GM18951 (cell line): ENCODE measurements at regions not wholly inside any gene's neighbourhood (a gene's known extent, or its start where the extent isn't known, plus 50 kb on each side); places are given as distances from the start of the nearest gene placed in this dataset.
"Not testable (repeated sequence)": the region's sequence is repeated elsewhere in the genome, so short reads cannot be mapped to it uniquely, and the experiment has no call there.

Experiments used
- POLR2A ChIP-seq: IDR thresholded peaks from 4 replicates; pipeline ENCODE4 v1.6.1; 2011; ENCODE audit warnings: mild to moderate bottlenecking; ENCODE audit not compliant: insufficient read length, insufficient read depth; ENCODE audit errors: extremely low read depth
- in situ Hi-C: fragments of 300-500 bp; cut with MboI; formaldehyde crosslinking; loops from one replicate; pipeline ENCODE4 v1.12.0; 2022; ENCODE audit warnings: low sequenced_read_pairs, mixed read lengths, inconsistent platforms; ENCODE audit not compliant: unreplicated experiment

DNA sequence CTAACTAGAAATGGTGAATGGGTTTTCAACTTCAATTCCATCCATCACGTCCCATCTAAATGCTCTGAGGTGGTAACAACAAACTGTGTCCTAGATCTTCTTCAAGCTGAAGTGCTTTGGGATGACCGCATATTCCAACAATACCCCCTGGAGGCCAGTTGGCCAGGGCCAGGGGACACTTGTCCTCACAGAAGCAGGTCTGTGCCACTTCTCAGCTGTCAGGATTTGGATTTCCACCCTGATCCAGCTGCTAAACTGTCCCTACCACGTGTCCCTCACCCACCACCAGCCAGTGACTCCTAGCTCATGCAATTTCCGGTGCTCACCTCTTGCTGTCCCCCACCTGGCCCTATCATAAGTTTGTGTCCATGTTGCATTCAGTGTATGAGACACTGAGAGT lies 633.0 kb downstream of the PRIM2 start:
- in situ Hi-C loops, result not testable (repeated sequence)

DNA sequence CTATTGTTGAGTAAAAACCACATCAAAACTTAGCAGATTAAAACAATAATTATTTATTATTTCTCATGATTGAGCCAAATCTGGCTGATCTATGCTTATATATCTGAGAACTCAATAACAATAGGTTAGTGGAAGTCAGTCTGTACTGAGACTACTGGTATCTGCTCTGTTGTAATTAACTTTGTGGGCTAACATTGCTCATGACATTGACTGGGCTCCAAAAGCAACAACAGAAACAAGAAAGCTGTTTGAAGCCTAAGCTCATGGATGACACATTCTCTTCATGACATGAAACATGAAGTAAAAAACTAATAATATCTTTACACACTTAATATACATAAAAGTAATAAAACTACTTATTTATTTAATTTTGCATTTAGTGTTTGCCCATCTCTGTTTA lies 649.3 kb downstream of the PRIM2 start:
- in situ Hi-C loops, result not testable (repeated sequence)

DNA sequence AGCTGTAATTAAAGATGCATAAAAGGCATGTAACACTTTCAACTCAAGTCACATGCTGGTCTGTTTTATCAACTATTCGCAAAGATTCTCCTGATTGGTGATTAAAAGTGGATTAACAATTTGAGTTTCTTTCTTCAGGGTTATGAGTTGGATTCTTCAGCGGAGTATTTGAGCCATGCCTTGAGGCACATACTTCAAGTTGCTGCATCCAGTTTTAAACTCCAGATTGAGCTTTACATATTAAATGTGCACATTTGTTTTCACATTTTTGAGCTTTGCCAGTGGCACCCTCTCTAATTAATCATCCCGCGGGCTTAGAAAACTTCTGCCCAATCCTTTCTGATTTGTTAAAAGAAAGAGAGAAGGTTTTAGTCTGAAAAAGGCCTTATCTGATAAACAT lies 654.5 kb downstream of the PRIM2 start:
- in situ Hi-C loops, result not testable (repeated sequence)

DNA sequence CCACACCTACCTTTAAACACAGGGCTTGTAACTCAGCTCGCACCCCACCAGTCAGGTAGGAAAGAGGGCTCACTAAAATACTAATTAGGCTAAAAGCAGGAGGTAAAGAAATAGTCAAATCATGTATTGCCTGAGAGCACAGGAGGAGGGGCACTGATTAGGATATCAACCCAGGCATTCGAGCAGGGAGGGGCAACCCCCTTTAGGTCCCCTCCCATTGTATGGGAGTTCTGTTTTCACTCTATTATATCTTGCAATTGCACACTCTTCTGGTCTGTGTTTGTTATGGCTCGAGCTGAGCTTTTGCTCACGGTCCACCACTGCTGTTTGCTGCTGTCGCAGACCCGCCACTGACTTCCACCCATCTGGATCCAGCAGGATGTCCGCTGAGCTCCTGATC lies 657.2 kb downstream of the PRIM2 start:
- no peak for TF ChIP-seq POLR2A
- in situ Hi-C loops, result no loop called here

DNA sequence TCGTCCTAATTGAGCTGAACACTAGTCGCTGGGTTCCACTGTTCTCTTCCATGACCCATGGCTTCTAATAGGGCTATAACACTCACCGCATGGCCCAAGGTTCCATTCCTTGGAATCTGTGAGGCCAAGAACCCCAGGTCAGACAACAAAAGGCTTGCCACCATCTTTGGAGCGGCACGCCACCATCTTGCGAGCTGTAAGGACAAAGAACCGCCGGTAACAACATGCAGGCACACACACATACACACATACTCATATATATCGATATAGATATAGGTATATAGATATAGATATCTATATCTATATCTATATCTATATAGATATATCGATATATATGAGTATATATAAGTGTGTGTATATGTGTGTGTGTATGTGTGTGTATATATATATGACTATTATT lies 657.7 kb downstream of the PRIM2 start:
- in situ Hi-C loops, result not testable (repeated sequence)

DNA sequence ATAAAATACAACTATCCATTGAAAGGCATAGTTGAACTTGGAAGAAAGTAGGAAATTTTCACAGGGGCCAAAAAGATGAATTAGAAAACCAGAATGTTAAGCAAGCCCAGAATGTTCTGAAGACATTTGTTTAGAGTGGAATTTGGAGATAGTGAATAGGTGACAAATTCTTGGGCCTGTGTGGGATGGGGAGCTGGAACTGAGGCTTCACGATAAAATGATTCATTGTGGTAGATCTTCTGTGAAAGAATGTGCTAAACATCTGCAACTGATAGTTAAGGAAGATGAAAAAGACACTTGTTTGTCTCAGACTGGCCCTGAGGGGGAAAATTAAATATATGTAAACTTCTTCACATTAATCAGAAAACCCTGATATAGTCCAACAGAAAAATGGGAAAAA lies 658.9 kb downstream of the PRIM2 start:
- in situ Hi-C loops, result not testable (repeated sequence)

DNA sequence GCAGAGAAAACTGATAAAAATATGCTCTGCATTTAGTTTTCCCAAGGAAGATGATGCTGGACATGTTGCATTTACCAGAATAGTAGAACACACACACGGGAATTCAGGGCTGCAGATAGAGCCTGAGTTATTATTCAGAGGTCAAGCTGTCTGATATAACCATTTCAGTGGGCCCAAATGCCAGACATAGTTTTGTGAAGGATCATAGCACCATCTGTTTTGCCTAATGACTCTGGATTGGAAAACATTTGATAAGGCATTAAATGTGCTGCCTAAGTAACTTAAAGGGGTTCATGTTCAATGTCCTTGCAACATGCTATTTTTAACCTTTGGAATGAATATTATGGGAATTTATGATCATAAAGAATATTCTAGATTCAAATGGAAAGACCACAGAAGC lies 666.2 kb downstream of the PRIM2 start:
- in situ Hi-C loops, result not testable (repeated sequence)

DNA sequence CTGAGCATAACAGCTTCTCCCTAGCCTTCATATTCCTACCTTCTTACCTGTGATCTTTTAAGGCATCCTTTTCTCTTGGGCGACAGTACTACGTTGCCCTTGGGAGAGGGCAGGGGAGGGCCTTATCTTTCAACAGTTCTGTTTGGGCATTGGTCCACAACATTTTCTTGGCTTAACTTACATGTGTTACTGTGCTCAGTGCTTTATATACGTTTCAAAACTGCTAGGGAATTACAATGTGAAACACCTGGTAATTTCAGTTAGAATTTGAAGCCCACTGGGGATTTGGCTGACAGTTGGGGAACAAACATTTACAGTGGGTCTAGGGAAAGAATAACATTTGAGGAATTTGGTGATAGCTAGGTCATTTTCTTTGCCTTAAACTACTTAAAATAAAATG lies 667.1 kb downstream of the PRIM2 start:
- in situ Hi-C loops, result not testable (repeated sequence)

DNA sequence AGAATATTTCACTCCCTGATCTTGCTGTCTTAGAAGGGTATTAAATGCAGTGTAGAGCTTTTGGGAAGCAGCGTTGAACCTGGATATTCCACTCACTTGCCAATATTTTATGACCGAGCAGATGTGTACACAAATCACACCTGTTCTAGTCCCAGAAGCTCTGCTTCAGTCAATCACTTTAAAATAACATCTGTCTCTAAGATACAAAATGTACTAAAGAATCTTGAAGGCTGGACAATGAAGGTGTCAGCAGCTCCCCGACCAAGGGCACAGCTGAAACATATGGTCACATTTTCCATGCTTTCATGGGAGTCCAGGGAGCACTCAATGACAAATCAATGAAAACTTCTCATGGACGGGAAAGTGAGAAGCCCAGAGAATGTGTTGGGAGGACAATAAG lies 668.3 kb downstream of the PRIM2 start:
- in situ Hi-C loops, result not testable (repeated sequence)

DNA sequence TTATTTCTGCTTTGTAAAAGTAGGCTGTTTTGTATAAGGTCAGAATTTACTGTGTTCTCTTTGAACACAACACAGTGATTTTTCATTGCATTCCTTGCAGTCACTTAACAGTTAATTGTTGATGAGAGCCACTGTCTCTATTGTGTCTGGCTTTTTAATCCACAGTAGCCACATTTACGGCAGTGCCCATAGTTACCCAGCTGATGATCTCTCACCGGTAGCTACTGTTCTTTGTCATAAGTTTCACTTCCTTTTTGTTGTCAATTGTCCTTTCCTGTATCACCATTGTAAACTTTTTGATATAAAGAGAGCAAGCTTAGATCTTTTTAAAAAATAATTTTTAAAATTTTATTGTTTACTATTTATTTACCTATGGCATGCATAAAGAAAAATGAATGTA lies 669.2 kb downstream of the PRIM2 start:
- in situ Hi-C loops, result not testable (repeated sequence)

DNA sequence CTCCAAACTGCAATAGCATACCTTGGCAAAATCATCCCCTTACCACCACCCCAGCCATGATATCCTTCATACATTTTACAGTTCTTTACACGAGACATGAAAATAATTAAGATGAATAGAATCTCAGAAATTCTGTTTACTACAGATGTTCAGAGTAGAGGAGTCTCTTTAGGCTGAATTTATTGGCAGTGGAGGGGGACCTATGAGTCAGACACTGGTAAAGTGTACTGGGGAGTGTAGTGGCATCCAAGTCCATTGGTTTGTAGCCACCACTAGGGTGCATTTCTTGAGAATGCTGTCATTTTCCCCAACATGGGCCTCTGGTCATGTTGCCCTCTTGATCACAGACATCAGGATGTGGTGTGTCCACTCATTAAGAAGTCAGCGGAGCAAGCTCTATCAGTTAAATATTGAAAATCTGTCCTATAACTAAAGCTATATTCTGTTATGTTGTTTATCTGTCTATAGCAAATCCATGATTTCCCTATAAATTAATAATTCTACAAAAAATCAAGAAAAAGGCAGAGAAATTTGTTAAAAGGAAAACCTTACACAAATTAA lies 672.2 kb downstream of the PRIM2 start:
- in situ Hi-C loops, result not testable (repeated sequence)

DNA sequence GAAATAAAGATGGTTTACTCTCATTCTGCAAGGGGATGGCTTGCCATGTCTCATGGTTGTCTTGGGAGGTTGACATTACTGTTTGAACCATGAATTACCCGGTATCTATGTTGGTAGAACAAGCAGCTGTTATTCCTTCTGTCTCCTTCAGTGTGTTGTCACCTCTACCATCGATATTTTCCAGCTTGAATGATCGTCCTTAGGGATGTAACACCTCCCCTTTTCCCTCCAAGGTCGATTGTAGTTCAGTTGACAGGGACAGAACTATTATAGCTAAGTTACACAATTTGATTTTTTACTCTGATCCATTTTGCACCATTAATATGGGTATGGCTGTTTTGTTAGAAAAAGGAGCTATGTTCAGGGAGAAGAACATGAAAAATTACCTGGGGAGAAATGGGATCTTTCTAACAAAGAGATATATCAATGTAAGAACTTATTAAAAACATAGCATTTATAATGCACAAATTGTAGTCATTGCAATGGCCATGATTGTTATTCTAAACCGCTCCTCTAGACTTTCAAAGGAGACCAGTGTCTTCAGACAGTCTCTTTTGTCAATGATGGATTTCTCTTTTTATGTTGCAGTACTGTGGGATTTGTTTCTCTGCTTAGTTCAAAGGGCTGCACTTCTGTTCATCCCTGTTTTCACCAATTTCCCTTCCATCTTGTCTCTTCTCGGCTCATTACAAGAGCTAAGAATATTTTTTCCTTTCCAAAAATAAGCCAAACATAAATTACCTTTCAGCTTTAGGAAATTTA lies 681.6 kb downstream of the PRIM2 start:
- in situ Hi-C loops, result not testable (repeated sequence)

DNA sequence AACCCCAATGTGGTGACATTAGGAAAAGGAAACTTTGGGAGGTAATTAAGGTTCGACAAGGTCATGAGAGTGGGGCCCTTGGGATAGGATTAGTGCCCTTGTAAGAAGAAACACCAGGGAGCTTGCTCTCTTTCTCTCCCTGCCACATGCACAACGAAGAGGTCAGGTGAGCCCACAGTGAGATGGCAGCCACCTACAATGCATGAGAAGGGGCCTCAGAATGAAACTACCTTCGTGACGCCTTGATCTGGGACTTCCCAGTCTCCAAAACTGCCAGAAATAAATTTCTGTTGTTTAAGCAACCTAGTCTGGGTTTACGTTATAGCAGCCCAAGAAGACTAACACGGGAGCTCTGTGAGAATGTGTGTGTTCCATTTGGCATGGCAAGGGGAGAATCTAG lies 682.8 kb downstream of the PRIM2 start:
- in situ Hi-C loops, result not testable (repeated sequence)

DNA sequence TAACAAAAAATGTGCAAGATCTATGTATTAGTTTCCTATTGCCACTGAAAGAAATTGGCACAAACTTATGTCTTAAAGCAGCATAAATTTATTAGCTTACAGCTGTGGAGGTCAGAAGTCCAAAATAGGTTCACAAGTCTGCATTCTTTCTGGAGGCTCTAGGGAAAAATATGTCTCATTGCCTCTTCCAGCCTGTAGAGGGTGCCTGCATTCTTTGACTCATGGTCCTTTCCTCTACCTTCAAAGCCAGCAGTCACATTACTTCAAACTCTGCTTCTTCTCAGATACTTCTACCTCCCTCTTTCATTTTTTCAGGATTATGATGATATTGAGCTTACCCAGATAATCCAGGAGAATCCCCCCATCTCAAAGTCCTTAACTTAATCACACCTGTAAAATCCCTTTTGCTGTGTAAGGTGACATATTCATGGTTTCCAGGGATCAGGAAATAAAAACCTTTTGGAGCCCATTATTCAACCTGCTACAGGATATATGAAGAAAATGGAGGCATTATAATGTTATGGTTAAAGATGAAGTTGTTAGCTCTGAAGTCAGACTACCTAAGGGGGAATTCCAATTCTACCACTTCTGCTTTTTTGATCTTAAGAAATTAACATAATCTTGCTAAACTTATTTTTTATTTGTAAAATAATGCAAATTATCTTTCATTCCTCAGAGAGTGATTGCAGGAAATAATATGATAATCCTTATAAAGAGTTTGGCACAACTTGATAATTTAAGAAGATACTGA lies 686.2 kb downstream of the PRIM2 start:
- in situ Hi-C loops, result not testable (repeated sequence)

DNA sequence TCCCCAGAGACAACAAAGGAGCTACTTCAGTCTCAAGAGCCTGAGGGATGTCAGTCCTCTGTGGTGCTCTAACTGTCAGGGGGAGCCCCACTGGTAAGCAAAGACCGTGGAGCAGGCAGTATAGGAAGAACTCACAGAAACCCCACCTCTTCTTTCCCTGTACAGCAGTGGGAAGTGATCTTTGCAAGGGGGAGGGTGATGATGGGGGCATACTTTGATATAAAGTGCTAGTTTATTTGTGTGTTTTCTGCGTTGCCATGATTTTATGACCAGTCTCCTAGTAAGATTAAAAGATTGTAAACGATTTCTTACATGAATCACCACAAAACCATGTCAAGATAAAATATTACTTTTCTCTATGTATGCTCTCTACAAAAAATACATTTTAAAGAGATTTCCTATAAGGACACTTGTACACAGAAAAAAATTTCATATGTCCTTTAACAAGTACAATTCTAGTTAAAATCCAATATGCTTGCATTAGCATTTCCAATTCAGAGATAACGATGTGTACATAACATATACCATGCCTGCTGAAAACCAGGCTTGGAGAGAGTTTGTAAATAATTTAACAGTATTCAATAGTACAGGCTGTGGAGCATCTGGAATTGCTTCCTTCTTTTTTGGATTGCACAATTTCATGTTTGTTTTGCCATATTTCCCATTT lies 690.0 kb downstream of the PRIM2 start:
- in situ Hi-C loops, result not testable (repeated sequence)

DNA sequence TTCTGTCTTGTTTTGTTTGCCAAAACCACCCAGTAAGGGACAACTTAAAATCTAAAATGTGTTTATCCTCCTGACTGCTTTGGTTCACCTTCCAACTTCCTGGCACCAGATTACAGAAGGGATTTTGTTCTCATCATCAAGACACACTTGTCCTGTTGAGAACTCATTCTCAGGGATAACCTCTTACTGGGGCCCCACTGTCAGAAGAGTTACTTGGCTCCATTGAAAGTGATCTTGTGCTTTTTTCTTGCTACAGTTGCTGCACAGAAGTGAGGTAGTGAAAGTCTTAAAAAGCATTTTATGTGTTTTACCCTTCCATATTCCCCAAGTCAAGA lies 690.5 kb downstream of the PRIM2 start:
- in situ Hi-C loops, result not testable (repeated sequence)

DNA sequence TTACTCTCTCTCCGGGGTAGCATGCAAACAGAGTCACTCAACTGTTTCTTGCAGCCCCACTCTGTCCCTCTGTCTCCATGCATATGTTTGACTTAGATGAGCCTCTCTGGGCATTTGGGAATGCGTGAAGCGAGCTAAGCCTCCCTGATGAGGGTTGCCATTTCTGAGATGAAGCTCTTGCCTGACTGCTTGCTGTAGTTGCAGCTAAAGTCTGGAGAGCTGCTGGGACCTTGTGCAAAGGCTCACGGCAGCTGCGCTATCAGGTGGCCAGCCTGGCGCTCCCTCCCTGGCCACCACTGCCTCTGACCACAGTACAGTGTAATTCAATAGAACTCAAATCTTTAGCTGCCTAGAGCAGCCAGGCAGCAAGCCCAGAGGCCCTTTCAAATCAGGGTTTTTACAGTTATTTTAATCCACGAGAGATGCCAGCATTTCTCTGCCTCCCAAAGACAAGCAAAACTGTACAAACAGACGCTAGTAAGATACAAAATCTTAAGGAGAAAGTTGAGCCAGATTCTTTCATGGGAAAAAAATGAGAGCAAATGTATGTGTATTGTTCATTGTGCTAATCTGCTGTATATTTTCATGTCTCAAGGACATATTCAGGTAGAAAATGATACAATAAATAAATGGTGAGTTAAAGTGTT lies 694.6 kb downstream of the PRIM2 start:
- in situ Hi-C loops, result not testable (repeated sequence)

DNA sequence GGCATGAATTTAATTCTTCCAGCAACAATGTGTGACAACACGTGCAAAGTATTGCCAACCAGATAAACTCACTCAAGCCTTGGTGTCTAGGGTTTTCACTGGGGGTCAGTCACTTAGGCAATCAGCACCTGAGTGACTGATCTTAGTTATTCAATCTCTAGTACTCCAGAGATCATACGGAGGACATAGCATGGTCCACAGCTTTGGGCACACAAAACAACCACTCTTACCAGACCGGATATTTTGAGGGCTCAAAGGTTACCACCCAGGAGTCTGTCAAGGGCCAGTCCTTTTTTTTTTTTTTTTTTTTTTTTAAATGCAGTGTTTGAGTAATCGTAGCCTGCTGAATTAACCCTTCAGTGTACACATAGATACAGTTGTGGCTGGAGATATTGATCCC lies 699.2 kb downstream of the PRIM2 start:
- in situ Hi-C loops, result not testable (repeated sequence)

DNA sequence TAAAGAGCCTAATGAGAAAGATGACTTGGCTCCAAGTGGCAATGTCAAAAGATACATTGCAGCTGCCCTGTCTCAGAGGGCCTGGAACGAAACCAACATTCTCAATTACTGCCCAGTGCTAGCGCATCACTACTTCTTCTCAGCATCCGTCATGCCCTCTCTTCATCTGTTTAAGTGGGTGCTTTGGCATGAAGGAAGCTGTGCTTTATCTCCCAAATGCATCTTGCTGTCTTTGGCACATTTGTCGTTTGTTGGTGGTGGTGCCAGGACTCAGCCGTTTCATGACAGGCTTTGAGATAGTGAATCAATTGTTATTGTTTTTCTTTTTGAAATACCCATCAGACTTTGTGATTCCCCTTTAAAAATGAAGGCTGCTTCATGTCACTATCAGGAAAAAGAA lies 710.8 kb downstream of the PRIM2 start:
- in situ Hi-C loops, result not testable (repeated sequence)

DNA sequence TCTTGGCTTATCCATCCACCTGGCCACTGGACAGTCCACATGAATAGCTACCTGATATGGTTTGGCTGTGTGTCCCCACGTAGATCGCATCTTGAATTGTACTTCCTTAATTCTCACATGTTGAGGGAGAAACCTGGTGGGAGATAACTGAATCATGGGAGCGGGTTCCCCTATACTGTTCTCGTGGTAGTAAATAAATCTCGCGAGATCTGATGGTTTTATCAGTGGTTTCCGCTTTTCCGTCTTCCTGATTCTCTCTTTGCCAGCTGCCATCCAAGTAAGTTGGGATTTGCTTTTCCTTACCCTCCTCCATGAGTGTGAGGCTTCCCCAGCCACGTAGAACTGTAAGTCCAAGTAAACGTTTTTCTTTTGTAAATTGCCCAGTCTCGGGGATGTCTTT lies 720.8 kb downstream of the PRIM2 start:
- in situ Hi-C loops, result not testable (repeated sequence)
